Epithelial cell of esophagus (primary cell): ENCODE measurements at regions not wholly inside any gene's neighbourhood (a gene's known extent, or its start where the extent isn't known, plus 50 kb on each side); places are given as distances from the start of the nearest gene placed in this dataset.

Experiments
- DNase-seq: peaks from one replicate; pipeline ENCODE4 v3.0.0; 2010; ENCODE audit warnings: low read depth
- H3K4me3 ChIP-seq: 2 replicates; pipeline ENCODE4 v1.5.1; 2011; ENCODE audit warnings: mild to moderate bottlenecking, low read length, control low read depth
- TF ChIP-seq, protein P1 (sequence below): IDR thresholded peaks from 2 replicates; pipeline ENCODE4 v1.5.1; 2011; ENCODE audit warnings: low read depth, mild to moderate bottlenecking, low read length, control low read depth, inconsistent platforms; ENCODE audit not compliant: insufficient read depth; ENCODE audit errors: missing control alignments

DNA sequence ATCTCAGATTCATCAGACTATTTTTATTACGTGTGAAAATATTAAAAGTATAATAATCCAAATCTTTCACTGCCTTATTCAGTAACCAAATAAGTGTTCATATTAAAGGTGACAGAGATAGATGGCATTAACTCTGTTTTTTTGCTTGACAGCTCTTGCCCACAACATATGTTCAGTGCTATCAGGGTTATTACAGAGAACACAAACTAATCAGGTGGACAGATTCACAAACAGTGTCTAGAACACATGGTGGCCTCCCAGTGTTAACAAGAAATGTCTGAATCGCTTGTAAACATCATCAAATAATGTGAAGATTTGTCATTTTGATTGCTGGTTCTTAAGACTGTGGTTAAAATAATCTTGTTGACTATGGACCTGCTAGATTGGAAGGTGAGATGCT lies 609.1 kb upstream of the GRAMD2B start:
- H3K4me3 ChIP-seq, result no peak overlapping the region
- DNase-seq, result no peak
- TF ChIP-seq, protein P1, sequence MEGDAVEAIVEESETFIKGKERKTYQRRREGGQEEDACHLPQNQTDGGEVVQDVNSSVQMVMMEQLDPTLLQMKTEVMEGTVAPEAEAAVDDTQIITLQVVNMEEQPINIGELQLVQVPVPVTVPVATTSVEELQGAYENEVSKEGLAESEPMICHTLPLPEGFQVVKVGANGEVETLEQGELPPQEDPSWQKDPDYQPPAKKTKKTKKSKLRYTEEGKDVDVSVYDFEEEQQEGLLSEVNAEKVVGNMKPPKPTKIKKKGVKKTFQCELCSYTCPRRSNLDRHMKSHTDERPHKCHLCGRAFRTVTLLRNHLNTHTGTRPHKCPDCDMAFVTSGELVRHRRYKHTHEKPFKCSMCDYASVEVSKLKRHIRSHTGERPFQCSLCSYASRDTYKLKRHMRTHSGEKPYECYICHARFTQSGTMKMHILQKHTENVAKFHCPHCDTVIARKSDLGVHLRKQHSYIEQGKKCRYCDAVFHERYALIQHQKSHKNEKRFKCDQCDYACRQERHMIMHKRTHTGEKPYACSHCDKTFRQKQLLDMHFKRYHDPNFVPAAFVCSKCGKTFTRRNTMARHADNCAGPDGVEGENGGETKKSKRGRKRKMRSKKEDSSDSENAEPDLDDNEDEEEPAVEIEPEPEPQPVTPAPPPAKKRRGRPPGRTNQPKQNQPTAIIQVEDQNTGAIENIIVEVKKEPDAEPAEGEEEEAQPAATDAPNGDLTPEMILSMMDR, result no peak

DNA sequence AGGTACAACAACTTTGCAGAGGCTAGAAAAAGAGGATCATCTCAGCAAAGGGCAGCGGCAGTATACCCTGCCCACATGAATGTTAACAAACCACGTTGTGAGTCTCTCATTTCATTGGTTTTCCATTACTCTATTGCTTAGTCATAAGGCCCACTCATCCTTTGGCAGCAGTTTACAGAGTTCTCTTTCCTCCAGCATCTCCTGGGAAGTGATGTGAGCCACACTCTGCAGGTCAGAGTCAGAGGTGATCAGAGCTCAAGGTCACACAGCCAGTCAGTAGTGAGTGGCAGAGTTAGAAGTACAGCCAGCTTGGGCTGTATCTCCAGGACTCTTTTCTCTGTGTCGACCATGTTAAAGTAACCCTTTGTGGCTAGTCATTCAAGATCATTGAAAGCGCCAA lies 599.6 kb upstream of the GRAMD2B start:
- peak; percentile 34 for DNase-seq
- no peak overlapping the region for H3K4me3 ChIP-seq
- TF ChIP-seq, protein P1, result no peak

DNA sequence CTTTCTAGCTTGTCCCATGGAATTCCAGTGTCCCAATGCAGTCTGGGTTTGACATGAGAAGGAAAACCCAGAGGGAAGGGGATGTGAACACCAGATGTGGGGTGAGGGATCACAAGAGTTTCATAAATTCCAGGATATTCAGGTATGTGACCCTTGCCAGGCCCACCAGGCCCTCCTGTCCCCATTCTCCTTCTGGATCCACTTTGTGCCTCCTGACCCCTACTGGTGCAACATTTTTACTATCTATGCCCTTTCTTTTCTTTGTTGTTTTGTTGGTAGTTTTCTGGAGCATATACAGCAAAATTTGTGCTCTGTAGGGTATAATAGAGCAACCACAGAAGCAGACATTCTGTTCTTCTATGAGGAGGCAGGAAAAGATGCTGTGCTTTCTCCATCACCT lies 597.0 kb upstream of the GRAMD2B start:
- TF ChIP-seq, protein P1, result no peak
- H3K4me3 ChIP-seq, result no peak overlapping the region
- DNase-seq, result no peak

DNA sequence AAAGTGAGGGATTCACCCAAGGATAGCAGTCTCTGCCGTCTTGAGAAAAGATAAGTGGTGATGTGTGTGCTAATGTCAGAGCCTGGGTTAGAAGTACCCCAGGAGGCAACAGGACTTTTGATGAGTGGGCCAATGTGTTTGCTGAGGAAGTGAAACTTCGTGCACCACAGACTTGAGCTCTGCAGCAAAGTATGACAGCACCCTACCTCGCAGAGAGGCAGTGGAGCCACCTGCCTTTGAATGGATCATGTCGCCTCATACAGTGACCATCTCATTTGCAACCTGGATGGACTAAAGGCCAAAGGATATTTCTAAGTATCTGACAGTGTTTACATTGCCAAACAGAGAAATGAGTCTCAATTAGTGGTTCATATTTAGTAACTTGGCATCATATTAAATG lies 593.9 kb upstream of the GRAMD2B start:
- no peak for DNase-seq
- H3K4me3 ChIP-seq, result no peak overlapping the region
- TF ChIP-seq, protein P1, result no peak

DNA sequence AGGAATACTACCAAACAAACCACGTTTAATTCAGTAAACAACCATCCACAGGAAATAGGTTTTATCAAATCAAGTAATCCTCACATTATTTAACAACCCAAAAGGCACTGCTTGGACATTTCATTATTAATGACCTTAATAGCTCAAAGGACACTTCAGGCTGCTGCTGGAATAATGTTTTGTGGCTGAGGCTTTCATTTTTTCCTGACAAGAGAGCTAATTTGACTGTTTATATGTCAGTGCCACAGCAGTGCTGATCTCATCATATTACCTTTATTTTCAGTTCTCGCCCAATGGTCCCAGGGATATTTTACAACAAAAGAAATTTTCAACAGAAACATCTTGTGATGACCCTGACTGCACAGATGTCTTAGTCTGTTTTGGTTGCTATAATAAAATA lies 589.8 kb upstream of the GRAMD2B start:
- DNase-seq, result no peak
- TF ChIP-seq, protein P1, result no peak
- no peak overlapping the region for H3K4me3 ChIP-seq

DNA sequence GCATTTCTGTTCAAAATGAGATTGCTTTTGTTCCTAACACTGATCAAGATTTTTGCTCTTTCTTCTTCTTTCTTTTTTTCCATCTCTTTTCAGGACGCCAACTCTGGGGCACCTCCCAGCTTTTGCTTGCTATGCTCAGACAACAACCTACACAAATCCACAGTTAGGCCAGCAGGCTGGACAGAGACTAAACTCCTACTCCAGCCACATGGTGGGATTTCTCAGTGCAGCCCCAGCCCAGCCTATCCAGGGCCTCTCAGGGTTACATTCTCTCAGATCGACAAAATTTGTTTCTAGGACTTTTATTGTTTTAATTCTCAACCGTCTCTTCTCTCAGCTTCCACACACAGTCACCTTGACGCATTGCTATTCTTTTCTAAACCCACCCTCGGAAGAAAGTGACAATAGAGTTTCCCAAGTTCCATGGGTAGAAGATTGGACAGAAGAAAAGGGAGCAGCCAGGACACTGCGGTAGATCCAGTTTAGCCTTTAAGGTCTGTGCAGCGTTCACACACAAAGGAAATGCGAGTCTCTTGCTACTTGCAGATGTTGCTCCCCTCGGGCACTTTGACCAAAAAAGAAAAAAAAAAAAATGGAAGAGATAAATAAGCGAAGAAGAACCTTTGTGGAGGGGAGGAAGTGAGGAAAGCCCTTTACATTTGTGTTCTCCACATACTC lies 588.6 kb upstream of the GRAMD2B start:
- DNase-seq, result no peak
- TF ChIP-seq, protein P1, result no peak

DNA sequence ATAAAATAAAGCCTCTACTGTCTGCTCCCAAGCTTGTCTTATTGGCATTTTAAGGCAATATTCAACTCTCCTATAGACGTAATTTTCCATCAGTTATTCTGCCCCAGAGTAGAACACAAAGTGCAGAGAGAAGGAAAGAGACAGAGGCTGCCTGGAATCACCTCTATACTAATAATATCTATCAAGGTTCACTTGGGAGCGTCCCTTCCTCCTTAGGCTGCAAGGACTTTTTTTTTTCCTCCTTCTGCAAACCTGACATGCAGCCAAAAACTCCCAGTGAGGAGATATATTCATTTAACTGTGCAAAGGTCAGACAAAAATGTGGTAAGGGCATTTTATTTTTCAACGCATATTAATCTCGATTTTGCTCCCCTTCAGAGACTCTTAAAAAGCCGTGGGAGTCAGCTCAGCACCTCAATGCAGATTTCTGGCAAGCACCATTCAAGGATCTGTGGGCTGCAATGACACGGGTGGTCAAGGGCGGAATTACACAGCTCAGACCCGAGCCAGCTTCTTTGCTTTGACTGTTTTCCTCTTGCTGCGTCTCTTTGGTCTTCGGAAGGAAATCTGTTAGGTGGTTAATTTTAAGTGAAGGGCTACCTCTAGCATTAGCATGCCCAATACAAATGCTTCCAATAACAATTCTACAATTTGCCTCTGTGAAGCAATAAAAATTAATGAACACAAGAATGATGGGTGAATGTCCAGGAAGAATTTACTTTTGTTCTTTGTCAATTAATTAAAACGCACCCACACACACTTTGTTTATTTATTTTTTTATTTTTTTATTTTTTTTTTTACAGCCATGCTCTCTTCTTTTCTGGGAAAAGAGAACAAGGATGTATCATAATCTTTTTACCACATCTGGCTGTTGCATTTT lies 587.7 kb upstream of the GRAMD2B start:
- H3K4me3 ChIP-seq, result no peak overlapping the region
- TF ChIP-seq, protein P1, result peak; percentile 47
- DNase-seq, result peak; percentile 21

More for the DNA sequence above, 588.6 kb upstream of the GRAMD2B start:
- no peak overlapping the region for H3K4me3 ChIP-seq
